Thymus (tissue), 11 donors: ENCODE measurements at regions not wholly inside any gene's neighbourhood (a gene's known extent, or its start where the extent isn't known, plus 50 kb on each side); places are given as distances from the start of the nearest gene placed in this dataset.
"Not testable (repeated sequence)": the region's sequence is repeated elsewhere in the genome, so short reads cannot be mapped to it uniquely, and the experiment has no call there.

ENCODE experiments used
- DNase-seq, 9 donors: peaks; one replicate each; pipeline ENCODE4 v3.0.0-alpha.2; 2013; ENCODE audit warnings: low spot score in 9 of 9, low read depth in 6 of 9, missing footprints in 1 of 9
- H3K27ac ChIP-seq, 2 donors: one replicate each; pipeline ENCODE4 v1.5.1; 2013; ENCODE audit warnings: control low read depth in 1 of 2, low read depth in 1 of 2, low read length in 1 of 2, mild to moderate bottlenecking in 1 of 2, moderate library complexity in 1 of 2
- H3K27me3 ChIP-seq, 2 donors: one replicate each; pipeline ENCODE4 v1.5.1; 2013; ENCODE audit warnings: low read length in 1 of 2; ENCODE audit not compliant: control insufficient read depth in 2 of 2, insufficient read depth in 1 of 2
- H3K36me3 ChIP-seq, 2 donors: one replicate each; pipeline ENCODE4 v1.5.1; 2013; ENCODE audit warnings: low read length in 1 of 2, mild to moderate bottlenecking in 1 of 2, moderate library complexity in 1 of 2; ENCODE audit not compliant: control insufficient read depth in 2 of 2, insufficient read depth in 2 of 2
- H3K4me1 ChIP-seq, 2 donors: one replicate each; pipeline ENCODE4 v1.5.1; 2013; ENCODE audit warnings: low read length in 2 of 2; ENCODE audit not compliant: control insufficient read depth in 2 of 2, insufficient read depth in 2 of 2
- H3K4me3 ChIP-seq, 2 donors: one replicate each; pipeline ENCODE4 v1.5.1; 2013; ENCODE audit warnings: low read length in 2 of 2, control low read depth in 1 of 2, mild to moderate bottlenecking in 1 of 2
- H3K9me3 ChIP-seq, 2 donors: one replicate each; pipeline ENCODE4 v1.5.1; 2013; ENCODE audit warnings: low read length in 1 of 2, mild to moderate bottlenecking in 1 of 2; ENCODE audit not compliant: control insufficient read depth in 2 of 2, insufficient read depth in 1 of 2
- WGBS: extraction: QIAGEN DNeasy Blood & Tissue Kit; methylation state at CpG from one replicate; pipeline ENCODE4 v1.1.7; 2013; 5-methylcytosine and 5-hydroxymethylcytosine counted together
- donor health status: healthy.

- Histone ChIP-seq H3K4me1 (no peaks in the 10 kb centered on the region), H3K9me3 (peaks cover 2 to 13% of the 10 kb centered on the region in 2 donors), H3K27me3 (peaks cover 0 to 4% of the 10 kb centered on the region in 2 donors), H3K4me3 (no peak overlapping the region), H3K27ac (no peak overlapping the region), H3K36me3 (no peaks in the 10 kb centered on the region)
- DNase-seq: no peak
- 82% methylated on average over 9 of the region's 9 CpGs for WGBS
These were observed 157.6 kb downstream of the OR4M2 start for GRCh38 chr15:22237891-22238275.

DNA sequence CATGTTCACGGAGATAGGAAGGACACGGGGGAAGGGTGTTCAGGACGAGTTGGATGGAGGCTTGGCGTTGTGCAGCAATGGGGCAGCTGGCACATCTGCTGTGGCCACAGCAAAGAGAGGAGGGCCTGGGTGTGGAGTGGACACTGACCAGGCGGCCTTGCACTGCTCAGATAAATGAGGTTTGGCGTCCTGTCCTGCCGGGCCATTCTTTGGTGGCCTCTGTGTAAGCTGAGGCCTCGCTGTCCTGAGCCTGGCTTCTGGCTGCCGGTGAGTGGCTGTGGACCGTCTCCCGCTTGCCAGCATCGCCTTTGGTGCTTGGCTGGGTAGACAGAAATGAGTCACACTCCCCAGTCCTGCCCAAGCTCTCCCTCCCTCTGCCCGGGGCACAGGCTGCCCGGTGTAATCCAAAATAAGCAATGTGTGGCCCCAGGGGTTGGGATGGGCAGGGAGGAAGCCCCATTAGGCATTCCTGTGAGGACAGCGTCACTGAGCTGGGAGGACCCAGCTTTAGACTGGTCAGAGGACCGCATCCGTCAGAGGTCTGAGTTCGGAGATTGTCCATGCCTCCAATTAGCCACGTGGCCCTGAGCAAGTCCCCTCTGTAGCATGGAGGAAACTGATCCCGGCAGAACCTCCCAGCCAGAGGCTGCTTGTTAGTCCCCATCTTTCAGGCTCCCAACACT is 158.1 kb downstream of the OR4M2 start:
- not testable (repeated sequence) for H3K27ac ChIP-seq, H3K4me1 ChIP-seq, DNase-seq, H3K4me3 ChIP-seq, H3K27me3 ChIP-seq, H3K36me3 ChIP-seq
- WGBS: 92% methylated on average over 20 of the region's 20 CpGs
- peaks cover 2 to 13% of the 10 kb centered on the region in 2 donors for H3K9me3 ChIP-seq

DNA sequence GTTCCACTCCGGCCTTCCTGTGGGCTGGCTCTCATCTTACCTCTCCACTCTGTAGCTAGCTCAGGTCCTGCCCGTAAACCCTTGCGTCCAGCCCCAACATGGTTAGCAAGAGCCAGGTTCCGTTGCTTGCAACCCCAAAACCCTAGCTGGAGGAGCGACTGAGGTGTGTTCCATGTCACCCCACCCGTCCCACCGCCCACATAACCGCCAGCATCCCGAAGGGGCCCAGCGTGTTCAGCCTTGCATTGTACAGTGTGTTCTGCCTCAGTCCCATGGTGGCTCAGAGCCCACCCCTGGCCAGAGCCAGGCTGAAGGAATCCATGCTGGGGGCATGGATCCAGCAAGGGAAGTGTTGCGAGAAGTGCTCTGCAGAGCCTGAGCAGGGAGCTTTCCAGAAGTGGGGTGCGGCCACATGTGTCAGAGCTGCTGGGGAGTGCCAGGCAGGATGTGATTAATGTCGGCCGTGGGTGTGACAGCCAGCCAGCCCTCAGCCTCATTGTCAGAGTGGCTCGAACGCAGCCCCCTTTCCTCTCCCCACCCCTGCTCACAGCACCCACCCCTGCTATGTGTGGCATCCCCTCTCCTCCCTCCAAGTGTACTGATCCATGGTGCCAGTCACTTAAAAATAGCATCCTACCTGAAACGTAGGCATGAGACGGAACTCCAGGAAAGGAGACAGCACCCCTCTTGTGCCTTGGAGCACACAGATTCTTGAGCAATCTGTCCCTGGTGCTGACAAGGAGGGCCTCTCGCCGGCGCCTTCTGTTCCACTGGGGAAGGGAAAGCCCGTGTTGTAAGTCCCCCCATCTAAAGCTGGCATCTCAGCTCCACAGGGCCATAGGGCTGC is 158.9 kb downstream of the OR4M2 start:
- not testable (repeated sequence) for H3K27ac ChIP-seq, H3K27me3 ChIP-seq, H3K4me1 ChIP-seq, H3K36me3 ChIP-seq, DNase-seq, H3K4me3 ChIP-seq
- 89% methylated on average over 22 of the region's 22 CpGs for WGBS
- H3K9me3 ChIP-seq: peaks cover 2 to 10% of the 10 kb centered on the region in 2 donors

- Histone ChIP-seq H3K27ac (no peak overlapping the region), H3K4me1 (no peaks in the 10 kb centered on the region), H3K9me3 (peaks cover 2 to 10% of the 10 kb centered on the region in 2 donors), H3K27me3 (peaks cover 0 to 4% of the 10 kb centered on the region in 2 donors), H3K4me3 (no peak overlapping the region), H3K36me3 (no peaks in the 10 kb centered on the region)
- DNase-seq: no peak
- 86% methylated on average over 3 of the region's 3 CpGs for WGBS
These were observed 159.5 kb downstream of the OR4M2 start for GRCh38 chr15:22239806-22240180.

DNA sequence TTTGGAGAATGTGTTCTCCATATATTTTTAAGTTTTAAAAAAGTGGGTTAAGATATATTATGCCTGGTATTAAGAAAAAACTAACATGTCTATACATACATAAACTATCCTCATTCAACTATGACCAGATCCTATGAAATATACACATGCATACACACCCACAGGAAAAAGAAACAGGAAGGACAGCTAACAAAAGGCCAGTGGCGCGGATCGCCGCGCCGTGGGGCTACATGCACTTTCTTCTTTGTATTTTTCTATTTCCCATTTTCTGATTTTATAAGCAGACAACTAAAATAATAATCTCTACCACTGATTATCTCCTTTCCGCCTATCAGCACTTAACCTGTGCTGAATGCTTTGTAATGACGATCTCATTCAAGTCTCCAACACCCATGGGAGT is 160.1 kb downstream of the OR4M2 start:
- 93% methylated on average over 8 of the region's 8 CpGs for WGBS
- peaks cover 0 to 4% of the 10 kb centered on the region in 2 donors for H3K27me3 ChIP-seq
- H3K9me3 ChIP-seq: peaks cover 2 to 10% of the 10 kb centered on the region in 2 donors
- DNase-seq: no peak
- H3K36me3 ChIP-seq: no peaks in the 10 kb centered on the region
- no peaks in the 10 kb centered on the region for H3K4me1 ChIP-seq
- H3K4me3 ChIP-seq: no peak overlapping the region
- H3K27ac ChIP-seq: no peak overlapping the region

- Histone ChIP-seq H3K4me1 (no peaks in the 10 kb centered on the region), H3K9me3 (peaks cover 2 to 10% of the 10 kb centered on the region in 2 donors), H3K27me3 (peaks cover 0 to 4% of the 10 kb centered on the region in 2 donors), H3K4me3 (no peak overlapping the region), H3K36me3 (no peaks in the 10 kb centered on the region), H3K27ac (no peak overlapping the region)
- 77% methylated on average over 7 of the region's 7 CpGs for WGBS
- no peak for DNase-seq
These were observed 160.7 kb downstream of the OR4M2 start for GRCh38 chr15:22240986-22241385.

DNA sequence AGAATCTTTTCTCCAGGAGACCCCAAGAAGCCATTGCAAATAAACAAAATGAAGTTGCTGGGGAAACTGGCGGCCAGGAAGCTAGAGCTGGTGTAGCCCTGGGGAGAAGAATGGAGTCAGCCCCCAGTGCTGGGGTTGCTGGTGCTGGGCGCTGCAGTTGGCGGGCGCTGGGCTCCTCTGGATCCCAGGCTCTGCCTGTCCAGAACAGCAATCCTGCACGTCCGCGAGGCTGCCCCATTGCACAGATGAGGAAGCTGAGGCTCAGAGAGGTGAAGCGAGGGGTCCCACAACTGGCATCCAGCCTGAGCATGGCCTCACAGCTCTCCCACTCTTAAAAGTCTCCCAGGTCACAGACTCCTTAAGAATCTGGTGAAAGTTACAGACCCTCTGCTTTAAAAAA is 161.1 kb downstream of the OR4M2 start:
- no peak for DNase-seq
- Histone ChIP-seq H3K27ac (no peak overlapping the region), H3K4me3 (no peak overlapping the region), H3K4me1 (no peaks in the 10 kb centered on the region), H3K9me3 (peaks cover under 1 to 10% of the 10 kb centered on the region in 2 donors), H3K36me3 (no peaks in the 10 kb centered on the region), H3K27me3 (peaks cover 0 to 4% of the 10 kb centered on the region in 2 donors)
- WGBS: 97% methylated on average over 8 of the region's 8 CpGs

DNA sequence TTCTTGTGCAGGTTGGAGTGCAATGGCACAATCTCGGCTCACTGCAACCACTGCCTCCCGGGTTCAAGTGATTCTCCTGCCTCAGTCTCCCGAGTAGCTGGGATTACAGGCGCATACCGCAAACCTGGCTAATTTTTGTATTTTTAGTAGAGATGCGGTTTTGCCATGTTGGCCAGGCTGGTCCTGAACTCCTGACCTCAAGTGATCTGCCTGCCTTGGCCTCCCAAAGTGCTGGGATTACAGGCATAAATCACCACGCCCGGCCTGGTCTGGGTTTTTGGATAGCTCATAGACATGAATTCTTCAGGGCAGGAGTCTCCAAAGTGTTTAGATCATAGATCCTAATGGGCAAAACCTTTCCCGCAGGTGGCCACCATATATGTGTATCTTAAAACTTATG is 162.0 kb downstream of the OR4M2 start:
- H3K4me3 ChIP-seq, H3K27ac ChIP-seq, H3K36me3 ChIP-seq, H3K9me3 ChIP-seq, H3K4me1 ChIP-seq, DNase-seq, H3K27me3 ChIP-seq: not testable (repeated sequence)
- 95% methylated on average over 9 of the region's 9 CpGs for WGBS

GRCh38 chr15:22243440-22244130 is 163.3 kb downstream of the OR4M2 start:
- WGBS: 91% methylated on average over 8 of the region's 8 CpGs
- H3K4me1 ChIP-seq: no peaks in the 10 kb centered on the region
- no peak overlapping the region for H3K27ac ChIP-seq
- no peak for DNase-seq
- peaks cover 0 to 4% of the 10 kb centered on the region in 2 donors for H3K27me3 ChIP-seq
- H3K4me3 ChIP-seq: no peak overlapping the region
- peaks cover 0 to 5% of the 10 kb centered on the region in 2 donors for H3K9me3 ChIP-seq
- H3K36me3 ChIP-seq: no peaks in the 10 kb centered on the region
